ENCODE measurements at regions not wholly inside any gene's neighbourhood (a gene's known extent, or its start where the extent isn't known, plus 50 kb on each side); places are given as distances from the start of the nearest gene placed in this dataset.

DNA sequence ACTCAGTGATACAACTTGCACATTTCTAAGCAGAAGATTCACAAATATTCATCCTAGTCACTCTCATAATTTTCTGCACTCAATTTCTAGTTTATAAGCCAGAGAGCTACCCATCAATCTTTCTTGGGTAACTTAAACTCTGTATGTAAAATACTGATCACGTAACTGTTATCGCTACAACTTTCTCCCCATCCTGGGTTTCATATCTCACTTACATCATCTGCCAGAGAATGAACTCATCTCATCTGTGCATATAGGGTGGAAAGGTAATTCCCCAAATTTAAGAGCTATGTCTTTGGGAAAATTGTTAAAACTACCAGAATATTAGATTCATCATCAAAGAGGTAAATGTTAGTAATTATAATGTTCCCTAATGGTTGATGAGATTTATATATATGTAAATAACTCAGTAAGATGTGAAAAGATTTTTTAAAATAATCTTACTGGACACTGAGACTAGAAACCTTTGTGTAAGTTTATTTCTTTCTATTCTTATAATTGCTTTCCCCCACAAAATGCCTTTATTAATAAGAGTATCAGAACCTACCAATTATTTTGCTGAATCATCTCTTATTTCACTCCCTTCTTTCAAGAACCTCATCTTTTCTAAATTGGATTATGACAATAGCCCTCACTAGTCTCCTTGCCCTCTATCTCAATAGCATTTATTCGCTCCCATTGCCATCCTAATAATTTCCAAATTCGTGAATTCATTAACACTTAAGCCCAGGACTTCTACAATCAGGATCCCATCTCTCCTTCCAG, 729.0 kb downstream of the EPHA4 start:
- no peak for DNase-seq (ENCODE audit: low read depth in 2 of 2)

DNA sequence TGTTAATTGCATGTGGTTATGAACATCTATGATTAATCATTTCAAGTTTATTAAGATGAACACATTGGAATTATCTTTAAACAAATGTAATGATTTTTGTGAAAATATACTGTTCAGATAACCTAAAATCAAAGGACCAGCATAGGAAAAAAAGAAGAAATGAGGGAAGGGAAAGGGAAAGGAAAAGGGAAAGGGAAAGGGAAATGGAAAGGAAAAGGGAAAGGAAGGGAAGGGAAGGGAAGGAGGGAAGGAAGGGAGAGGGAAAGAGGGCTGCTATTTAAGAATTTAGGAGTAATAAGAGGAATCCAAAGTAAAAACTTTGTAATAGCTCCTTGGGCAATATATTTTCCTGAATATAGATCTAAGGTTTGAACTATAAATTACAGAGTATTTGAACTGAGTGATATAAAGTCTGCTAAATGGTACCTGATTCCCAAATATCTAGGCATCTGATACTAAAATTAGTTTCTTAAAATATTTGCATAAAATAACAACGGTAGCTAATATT, 726.3 kb downstream of the EPHA4 start:
- no peak for DNase-seq (ENCODE audit: low read depth in 2 of 2)

DNA sequence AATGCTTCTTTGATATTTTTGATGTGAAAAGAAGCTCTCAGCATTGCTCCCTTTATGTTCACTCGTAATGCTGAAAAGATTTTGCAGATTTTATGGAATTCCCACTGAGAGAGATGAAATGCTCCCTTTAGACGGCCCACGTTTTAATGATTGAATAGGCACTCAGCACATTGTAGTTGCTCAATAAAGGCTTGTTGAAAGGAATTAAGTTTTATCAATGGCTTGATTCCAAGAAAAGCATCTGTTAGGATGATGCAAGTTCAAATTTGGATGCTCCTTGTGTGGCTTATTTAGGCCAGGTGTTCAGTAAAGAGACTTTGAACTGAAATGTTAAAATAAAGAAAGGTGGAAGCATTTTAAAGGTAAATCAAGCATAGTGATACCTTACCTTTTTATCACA, 725.1 kb downstream of the EPHA4 start:
- no peak for DNase-seq (ENCODE audit: low read depth in 2 of 2)

DNA sequence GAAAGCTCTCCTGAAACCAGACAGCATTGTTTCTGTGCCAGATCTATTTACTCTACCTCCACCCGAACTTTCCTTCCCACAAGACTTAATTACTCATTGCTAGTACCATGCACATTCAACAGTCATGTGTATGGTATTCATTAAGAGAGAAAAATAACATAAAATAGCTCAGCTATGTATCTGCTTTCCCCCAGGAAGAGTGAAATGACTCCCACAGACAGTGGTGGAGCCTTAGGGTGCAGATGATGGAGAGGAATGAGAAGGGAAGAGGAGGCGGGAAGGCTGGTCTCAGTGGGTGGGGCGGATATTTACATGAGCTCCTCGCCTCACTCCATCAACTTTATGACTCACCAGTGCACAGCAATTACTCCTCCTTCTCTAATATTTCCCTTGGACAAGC, 724.5 kb downstream of the EPHA4 start:
- no peak for DNase-seq (ENCODE audit: low read depth in 2 of 2)

DNA sequence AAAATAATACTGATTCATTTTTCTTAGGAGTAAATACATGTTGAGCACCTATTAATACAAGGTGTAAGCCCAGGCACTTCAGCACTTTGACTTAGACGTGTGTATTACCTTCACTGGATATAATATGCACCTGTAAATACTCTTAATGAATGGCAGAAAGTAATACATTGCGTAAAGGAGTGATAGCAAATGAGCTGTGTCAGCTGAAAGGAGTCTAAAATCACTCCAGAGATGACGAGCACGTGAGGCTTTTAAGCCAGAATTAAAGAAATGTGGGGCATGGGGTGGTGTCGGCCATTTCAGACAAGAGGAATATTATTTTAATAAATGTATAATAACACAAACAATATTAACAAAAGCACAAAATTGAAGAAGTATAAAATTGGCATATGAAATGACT, 722.7 kb downstream of the EPHA4 start:
- no peak for DNase-seq (ENCODE audit: low read depth in 2 of 2)

DNA sequence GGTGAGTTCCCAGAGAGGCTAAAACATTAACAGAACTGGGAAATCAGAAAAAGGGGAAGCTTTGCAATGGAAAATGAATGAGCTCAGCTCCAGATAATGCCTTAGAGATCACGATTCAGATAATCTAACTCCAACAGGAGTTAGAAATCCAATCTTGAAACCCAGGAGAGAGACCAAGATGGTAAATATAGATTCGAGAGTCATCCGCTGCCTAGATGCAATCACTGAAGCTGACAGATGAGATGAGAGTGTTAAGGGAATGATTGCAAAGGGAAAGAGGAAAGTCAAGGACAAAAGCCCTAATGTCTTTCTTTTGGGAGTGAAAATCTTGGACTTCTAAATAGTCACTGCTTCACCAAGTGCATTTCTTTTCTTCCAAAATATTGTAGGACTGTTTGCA, 722.0 kb downstream of the EPHA4 start:
- DNase-seq (ENCODE audit: low read depth in 2 of 2) = no peak

DNA sequence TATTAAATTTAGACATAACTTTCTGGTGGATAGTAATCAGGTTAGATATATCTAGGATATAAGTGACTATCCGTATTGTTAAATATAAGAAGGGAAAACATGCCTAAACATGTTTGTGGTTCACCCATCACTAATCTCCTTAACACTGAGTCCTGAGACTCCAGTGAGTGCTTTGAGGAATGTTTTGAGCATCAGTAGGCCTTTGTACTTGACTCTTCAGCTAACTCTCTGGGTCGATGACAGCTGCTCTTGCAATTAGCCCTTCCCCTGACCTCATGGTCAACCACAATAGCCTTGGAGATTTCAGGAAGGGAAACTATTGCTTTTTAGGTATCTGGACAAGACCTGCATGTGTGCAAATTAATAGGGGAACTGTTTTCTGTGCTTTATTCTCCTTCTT, 716.8 kb downstream of the EPHA4 start:
- DNase-seq (ENCODE audit: low read depth in 2 of 2) = no peak

DNA sequence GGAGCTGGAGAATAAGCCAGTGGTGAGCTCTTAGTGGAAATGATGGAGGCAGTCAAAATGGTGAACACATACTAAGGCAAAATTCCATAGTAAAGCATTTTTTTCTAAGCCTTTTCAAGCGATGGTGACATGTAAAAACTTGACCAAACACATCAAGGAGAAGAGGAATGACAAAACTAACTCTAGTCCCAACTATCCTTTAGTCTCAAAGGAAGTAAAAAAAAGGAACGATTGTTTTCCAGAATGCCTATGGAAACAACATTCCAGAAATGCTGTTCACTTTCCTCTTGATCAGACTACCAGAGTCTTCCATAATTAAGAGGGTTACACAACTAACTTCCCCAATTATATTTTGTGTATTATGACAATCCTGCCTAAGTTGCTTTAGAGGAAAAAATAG, 715.6 kb downstream of the EPHA4 start:
- no peak for DNase-seq (ENCODE audit: low read depth in 2 of 2)

DNA sequence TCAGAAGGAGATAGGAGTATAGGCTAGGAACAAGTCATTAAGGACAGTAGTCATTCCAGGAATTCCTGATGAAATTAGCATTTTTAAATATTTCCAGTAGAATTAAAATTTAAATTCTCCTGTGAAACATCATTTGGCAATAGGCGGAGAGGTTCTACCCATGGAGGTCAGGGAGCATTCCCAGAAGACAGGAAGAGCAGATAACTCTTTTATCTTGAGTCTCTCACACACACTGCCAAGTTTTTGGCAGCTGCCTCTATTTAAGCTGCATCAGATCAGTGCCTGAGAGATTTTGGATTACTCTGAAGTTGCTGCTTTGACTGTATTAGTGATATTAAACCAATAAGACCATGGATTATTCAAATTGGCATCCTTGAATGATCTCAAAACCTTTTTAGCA, 714.7 kb downstream of the EPHA4 start:
- DNase-seq (ENCODE audit: low read depth in 2 of 2) = no peak

DNA sequence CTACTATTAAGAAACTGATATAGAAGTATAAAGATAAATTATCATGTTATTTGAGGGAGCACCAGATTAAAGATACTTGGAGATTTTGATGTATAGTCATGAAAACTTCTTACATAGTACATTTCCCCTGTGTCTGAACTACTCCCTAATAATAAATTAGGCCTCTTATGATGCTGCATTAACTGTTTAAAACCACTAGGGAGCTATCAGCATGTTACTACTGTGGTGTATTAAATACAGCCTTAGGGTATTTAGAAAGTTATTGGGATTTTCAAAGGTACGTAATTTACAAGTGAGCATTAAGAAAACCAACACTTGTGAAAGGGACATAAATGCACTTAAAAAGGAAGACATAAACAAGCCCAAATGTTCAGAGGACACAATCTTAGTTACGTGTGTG, 714.0 kb downstream of the EPHA4 start:
- DNase-seq (ENCODE audit: low read depth in 2 of 2) = no peak

DNA sequence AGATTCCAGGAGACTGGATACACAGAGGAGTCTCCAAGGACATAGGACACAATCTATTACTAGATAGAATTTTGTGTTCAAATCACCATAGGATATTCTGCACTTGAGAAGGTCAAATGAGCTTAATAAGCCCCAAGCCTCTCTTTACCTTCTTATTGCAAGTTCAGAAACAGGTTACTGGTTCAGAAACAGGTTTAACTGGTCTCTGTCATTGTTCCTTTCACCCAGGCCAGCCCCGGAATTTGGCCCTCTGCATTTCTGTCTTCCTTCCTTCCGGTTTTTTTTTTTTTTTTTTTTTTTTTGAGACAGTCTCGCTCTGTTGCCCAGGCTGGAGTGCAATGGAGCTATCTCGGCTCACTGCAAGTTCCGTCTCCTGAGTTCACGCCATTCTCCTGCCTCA, 700.2 kb downstream of the EPHA4 start:
- no peak for DNase-seq (ENCODE audit: low read depth in 2 of 2)

DNA sequence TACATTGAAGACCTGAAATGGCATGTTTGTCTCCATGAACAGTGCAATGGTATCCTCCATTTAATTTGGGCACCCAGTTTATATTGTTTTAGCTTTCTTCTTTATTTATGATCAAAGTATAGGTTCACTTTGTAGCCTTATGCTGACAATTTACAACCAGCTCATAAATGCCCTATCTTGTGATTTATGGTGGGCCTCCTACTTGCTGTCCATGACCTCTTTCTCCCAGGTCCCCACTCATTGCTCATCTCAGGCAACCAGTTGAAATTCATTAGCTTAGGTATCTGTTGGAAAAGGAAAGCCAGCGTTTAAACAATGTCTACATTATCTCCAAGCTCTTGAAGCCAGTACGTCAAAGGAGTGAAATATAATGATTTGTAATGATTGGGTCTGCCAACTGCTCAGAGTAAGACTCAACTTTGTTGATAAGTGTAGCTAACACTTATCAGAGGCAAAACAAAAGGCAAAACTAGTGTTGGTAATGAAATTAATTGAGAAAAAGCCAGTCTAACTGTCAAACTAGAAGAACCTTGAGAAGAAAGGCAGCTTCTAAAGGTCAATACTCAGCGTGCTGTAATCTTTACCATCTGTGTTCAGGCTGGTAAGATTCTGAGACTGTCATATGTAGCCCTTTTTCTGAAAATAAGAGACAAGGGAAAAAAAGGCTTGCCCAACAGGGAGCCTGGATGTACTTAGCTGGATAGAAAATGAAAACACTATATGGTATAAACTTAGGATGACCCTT, 695.9 kb downstream of the EPHA4 start:
- DNase-seq (ENCODE audit: low read depth in 2 of 2) = no peak

DNA sequence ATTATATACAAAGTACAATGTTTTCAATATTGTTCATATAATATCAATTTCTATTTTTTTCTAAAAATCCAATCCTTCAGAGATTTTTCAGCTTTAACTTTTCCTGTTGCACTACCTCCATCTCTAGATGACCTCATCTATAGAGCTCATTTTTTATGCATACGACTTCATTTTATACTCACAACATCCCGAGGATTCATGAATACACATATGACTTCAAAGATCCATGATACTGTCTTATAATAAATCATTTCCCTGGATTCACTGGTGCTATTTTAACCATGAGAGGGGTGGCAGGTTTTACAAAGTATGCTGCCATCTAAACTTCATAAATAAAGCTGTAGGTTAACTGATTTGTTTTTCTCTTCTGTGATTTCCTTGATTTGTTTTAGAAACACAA, 694.6 kb downstream of the EPHA4 start:
- no peak for DNase-seq (ENCODE audit: low read depth in 2 of 2)

DNA sequence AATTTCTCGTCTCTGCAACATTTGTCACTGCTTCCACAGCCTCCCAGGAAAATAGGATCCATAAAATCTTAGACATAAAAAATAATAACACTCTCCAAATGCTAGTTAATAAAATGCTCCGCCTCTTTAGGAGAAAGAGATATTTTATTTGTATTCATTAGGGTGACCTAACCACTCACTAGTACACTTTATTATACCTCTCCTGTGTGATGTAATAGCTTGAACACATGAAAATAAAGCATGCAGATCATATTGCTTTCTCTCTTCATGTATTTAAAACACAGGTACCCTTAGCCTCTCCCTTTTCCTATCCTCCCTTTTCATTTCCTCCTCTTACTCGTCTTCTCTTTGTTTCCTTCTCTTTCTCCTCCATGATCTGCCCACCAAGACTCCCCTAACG, 694.2 kb downstream of the EPHA4 start:
- no peak for DNase-seq (ENCODE audit: low read depth in 2 of 2)

DNA sequence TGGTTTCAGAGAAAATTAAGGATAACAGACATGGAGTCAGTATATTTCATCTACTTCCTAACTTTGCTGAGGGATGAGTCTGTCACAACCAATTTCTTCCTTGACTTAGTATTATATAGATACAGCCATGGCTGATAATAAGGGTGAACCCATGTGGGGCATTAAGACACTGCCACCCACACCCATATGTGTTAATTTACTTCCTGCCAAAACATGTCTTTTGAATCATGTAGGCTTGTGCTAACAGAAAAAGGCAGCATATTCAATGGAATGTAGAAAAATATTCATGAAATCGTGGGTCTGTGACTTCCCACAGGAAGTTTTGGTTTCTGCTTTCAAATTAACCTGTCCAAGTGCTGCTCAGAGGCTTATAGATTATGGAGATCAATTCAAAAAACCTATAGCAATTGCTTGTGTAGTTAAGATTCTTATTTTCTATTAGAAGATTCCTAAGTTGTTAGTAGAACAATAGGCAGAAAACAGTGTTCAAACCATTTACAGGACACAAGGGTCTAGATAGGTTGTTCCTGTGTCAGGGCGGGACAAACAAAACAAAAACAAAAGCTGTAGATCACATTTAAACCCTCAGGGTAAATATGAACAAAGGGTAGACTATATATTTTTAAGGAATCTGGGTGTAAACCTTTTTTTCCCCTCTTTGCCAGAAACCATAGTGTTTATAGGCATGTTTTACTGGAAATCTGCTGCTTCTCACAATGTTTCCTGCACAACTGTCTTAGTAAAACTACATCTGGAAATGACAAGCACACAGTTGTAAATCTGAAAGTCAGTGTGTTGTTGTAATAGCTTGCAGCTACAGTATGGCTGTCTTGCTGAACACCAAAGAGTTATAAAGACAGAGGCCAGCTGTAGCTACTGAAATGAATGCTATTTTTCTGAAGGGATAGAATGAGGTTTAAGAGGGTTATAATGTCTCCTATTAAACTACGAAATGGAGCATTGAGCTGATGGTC, 691.2 kb downstream of the EPHA4 start:
- no peak for DNase-seq (ENCODE audit: low read depth in 2 of 2)

DNA sequence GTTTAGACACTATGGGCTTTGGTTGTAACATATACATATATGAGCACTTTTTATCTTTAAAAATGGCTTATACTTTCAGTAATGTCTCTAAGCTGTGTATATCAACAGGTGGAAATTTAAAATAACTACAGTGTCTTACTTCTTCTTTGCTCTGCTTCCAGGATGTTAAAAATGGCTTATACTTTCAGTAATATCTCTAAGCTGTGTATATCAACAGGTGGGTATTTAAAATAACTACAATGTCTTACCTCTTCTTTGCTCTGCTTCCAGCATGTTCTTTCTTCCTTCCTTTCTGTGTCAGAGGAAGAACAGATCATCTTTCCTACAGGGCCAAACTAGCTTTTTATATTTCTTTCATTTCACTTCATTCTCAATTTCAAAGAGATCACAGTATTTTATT, 689.6 kb downstream of the EPHA4 start:
- DNase-seq (ENCODE audit: low read depth in 2 of 2) = no peak

DNA sequence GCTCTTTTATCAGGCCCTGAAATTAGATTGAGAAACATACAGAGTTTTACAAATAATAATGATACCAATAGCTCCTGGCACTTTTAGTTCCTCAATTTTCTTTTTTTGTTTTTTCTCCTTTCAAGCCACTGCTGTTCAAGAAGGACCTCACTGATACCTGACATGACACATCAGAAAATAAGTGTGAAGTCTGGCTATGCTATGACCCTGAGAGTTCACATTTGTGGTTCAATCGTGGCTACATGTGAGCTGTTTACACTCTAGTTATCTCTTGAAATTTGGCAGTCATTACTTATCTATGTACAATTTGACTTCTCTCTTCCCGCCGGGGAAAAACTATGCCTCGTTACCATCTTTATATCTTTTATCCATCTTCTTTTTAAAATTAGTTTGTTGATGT, 686.5 kb downstream of the EPHA4 start:
- no peak for DNase-seq (ENCODE audit: low read depth in 2 of 2)

DNA sequence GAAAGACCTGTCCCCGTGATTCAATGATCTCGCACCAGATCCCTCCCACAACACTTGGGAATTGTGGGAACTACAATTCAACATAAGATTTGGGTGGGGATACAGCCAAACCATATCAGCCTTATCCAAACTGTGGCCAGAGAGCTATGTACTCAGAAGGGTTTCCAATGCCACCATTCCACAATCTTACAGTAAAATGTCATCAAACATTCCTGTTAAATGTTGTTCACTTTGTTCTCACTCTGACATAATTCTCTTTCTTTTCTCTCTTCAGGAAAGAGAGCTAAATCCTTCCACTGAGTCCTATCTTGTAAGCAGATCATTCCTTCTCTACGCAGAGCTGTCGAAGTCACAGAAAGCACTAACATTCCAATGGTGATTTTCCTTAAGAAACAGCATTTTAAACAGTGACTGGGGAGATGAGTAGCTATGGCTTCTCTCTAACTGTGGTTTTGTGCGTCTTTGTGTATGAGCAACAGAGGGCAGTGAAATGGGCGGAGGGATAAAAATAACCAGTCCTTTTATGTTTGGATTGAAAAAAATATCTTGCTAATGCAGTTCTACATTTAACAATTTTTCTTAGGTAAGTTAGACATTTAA, 684.7 kb downstream of the EPHA4 start:
- no peak for DNase-seq (ENCODE audit: low read depth in 2 of 2)

DNA sequence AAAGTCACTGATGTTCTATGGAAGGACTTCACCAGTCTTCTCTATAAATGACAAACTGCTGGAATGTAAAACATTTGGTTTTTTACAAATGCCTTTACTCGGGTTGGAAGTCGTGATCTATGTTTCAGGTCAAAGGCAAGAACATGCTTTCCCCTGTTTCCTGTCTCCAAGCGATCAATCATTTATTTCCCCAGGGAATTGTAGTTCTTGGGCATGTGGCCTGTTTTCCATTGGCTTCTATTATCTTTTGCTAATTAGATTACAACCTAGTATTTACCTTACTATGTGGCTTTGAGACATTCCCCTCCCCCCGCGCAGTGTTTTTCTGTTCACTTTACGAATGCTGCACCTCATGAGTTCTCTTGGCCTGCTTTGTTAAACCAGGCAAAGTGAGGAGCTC, 684.2 kb downstream of the EPHA4 start:
- no peak for DNase-seq (ENCODE audit: low read depth in 2 of 2)

DNA sequence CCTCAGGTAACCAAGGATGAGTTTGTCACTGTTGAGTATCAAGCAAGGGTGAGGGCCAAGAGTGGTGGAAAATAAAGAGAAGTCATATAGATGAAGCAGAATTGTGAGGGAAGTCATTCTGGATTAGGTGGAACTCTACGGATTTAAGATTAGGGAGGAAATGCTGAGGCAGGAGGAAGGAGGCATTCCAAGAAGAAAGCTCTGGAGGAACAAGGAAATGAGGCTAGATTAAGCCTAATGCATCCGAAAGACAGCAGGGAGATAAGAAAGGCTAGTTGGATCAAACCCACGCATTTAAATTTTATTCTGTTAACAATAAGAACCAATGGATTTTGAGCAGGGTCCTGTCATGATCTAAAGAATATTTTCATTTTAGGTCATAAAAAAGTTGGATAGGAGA, 681.2 kb downstream of the EPHA4 start:
- DNase-seq (ENCODE audit: low read depth in 2 of 2) = no peak

DNA sequence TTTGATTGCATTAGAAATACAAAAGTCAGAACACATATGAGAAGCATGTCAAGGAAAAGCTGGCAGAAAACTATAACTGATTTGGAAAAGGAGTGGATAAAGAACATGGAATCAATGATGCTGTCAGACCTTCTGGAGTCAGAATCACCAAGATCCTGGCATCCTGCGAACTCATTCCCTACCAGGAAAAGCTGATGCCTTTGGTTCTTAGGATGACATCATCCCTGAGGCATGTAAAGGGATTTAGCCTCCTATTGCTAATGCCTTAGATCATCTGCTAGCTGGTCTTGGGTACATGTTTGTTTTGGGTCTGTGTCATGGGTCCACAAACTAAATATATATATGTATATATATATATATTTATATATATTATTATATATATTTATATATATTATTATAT, 680.7 kb downstream of the EPHA4 start:
- DNase-seq (ENCODE audit: low read depth in 2 of 2) = no peak
